Right lobe of liver (tissue), 6 donors: ENCODE measurements at regions not wholly inside any gene's neighbourhood (a gene's known extent, or its start where the extent isn't known, plus 50 kb on each side); places are given as distances from the start of the nearest gene placed in this dataset.

Experiments used
- ATAC-seq, 4 donors: fragments of 200-7000 bp; cut with Tn5 transposase; one replicate each; pipeline ENCODE4 v1.9.1; 2020; ENCODE audit warnings: mild to moderate bottlenecking in 4 of 4, moderate library complexity in 4 of 4
- DNase-seq, 3 donors: peaks; one replicate each; pipeline ENCODE4 v3.0.0-alpha.2; 2020
- H3K27ac ChIP-seq, 3 donors: fragments of 200-600 bp; one replicate each; pipeline ENCODE4 v1.8.0; 2022
- H3K27me3 ChIP-seq, 2 donors: fragments of 200-600 bp; one replicate each; pipeline ENCODE4 v1.8.0; 2022
- H3K36me3 ChIP-seq, 4 donors: fragments of 200-600 bp; sonication (generic) in 1 of 4; one replicate each; pipeline versions ENCODE4 v1.5.1 to v1.8.0; 2017 to 2022; ENCODE audit warnings: control low read depth in 1 of 4
- H3K4me1 ChIP-seq, 4 donors: fragments of 200-600 bp; sonication (generic) in 1 of 4; one replicate each; pipeline versions ENCODE4 v1.5.1 to v1.8.0; 2017 to 2022; ENCODE audit warnings: control low read depth in 1 of 4
- H3K4me3 ChIP-seq, 3 donors: fragments of 200-600 bp; one replicate each; pipeline ENCODE4 v1.8.0; 2022
- H3K9me3 ChIP-seq, 4 donors: fragments of 200-600 bp; sonication (generic) in 1 of 4; one replicate each; pipeline versions ENCODE4 v1.5.1 to v1.8.0; 2017 to 2022; ENCODE audit warnings: control low read depth in 1 of 4
- POLR2A ChIP-seq: fragments of 450-650 bp; IDR thresholded peaks from one replicate; pipeline ENCODE4 v1.6.1; 2017; ENCODE audit warnings: antibody characterized with exemption, mild to moderate bottlenecking
- WGBS: methylation state at CpG from one replicate; pipeline ENCODE4 v1.1.6; 2018; ENCODE audit warnings: low coverage, low lambda C conversion rate; ENCODE audit not compliant: insufficient coverage; ENCODE audit errors: missing lambda C conversion rate; 5-methylcytosine and 5-hydroxymethylcytosine counted together
- intact Hi-C, 2 donors: fragments of 100-400 bp; cut with DNase I; formaldehyde crosslinking; loops; one replicate each; pipeline versions ENCODE4 v1.11.2 to v1.14.1; 2022
- TF ChIP-seq, protein P1 (sequence below), 4 donors: fragments of 200-600 bp in 3 of 4; fragments of 450-650 bp in 1 of 4; IDR thresholded peaks; one replicate each; pipeline versions ENCODE4 v1.5.1 to v1.8.0; 2016 to 2022; ENCODE audit warnings: antibody characterized with exemption in 4 of 4, mild to moderate bottlenecking in 2 of 4
- donor health status: DM: no; HTN: yes; CAD: no.
- donor health status: DM: no; HTN: no; CAD: no.
- donor health status: DM: no; HTN: no; CAD: no.
- donor health status: DM: no; HTN: yes; CAD: no.
- donor health status: DM: no; HTN: yes; CAD: no.

- ATAC-seq: no peak
These were observed 101.8 kb downstream of the SCN11A start for GRCh38 chr3:38949994-38950393.

DNA sequence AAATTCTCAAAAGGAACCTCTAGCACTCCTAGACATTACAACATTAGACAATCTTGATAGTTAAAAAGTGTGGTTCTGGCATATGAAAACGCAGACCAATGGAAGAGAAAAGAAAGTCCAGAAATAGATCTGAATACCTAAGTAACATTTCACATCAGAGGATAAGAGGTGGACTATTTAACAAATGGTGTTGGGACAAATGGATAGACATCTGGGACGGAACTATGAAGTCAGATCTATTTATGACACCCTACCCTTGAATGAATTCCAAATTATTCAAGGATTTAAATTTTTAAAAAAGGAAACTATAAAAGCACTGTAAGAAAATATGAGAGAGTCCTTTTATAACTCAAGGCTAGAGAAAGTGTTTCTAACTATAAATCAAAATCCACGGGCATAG, 111.3 kb downstream of the SCN11A start:
- intact Hi-C loops: no loop called here
- TF ChIP-seq, protein P1, sequence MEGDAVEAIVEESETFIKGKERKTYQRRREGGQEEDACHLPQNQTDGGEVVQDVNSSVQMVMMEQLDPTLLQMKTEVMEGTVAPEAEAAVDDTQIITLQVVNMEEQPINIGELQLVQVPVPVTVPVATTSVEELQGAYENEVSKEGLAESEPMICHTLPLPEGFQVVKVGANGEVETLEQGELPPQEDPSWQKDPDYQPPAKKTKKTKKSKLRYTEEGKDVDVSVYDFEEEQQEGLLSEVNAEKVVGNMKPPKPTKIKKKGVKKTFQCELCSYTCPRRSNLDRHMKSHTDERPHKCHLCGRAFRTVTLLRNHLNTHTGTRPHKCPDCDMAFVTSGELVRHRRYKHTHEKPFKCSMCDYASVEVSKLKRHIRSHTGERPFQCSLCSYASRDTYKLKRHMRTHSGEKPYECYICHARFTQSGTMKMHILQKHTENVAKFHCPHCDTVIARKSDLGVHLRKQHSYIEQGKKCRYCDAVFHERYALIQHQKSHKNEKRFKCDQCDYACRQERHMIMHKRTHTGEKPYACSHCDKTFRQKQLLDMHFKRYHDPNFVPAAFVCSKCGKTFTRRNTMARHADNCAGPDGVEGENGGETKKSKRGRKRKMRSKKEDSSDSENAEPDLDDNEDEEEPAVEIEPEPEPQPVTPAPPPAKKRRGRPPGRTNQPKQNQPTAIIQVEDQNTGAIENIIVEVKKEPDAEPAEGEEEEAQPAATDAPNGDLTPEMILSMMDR (IDR thresholded peaks at IDR 0.05): no peak
- no peak for TF ChIP-seq POLR2A
- Histone ChIP-seq H3K9me3 (no peaks in the 10 kb centered on the region), H3K4me1 (no peaks in the 10 kb centered on the region), H3K27ac (no peak overlapping the region), H3K27me3 (no peaks in the 10 kb centered on the region), H3K4me3 (no peak overlapping the region), H3K36me3 (no peaks in the 10 kb centered on the region)
- no peak for ATAC-seq
- 60% methylated on average over 3 of the region's 3 CpGs for WGBS
- DNase-seq: no peak

More at GRCh38 chr3:38949994-38950393, 101.8 kb downstream of the SCN11A start:
- Histone ChIP-seq H3K27me3 (no peaks in the 10 kb centered on the region), H3K27ac (no peak overlapping the region), H3K9me3 (no peaks in the 10 kb centered on the region), H3K36me3 (no peaks in the 10 kb centered on the region), H3K4me3 (no peak overlapping the region), H3K4me1 (no peaks in the 10 kb centered on the region)
- no peak for DNase-seq
- WGBS: 61% methylated on average over 3 of the region's 9 CpGs
- intact Hi-C loops: no loop called here
- no peak for TF ChIP-seq POLR2A
- TF ChIP-seq, protein P1 (IDR thresholded peaks at IDR 0.05): no peak

- Histone ChIP-seq H3K36me3 (no peaks in the 10 kb centered on the region), H3K27ac (no peak overlapping the region), H3K27me3 (no peaks in the 10 kb centered on the region), H3K9me3 (no peaks in the 10 kb centered on the region), H3K4me3 (no peak overlapping the region), H3K4me1 (no peaks in the 10 kb centered on the region)
- ATAC-seq: no peak
- no peak for DNase-seq
- WGBS: 68% methylated on average over 6 of the region's 6 CpGs
- no peak for TF ChIP-seq POLR2A
- TF ChIP-seq, protein P1 (IDR thresholded peaks at IDR 0.05): no peak
- intact Hi-C loops: no loop called here
These were observed 109.3 kb upstream of the SCN10A start for GRCh38 chr3:38925351-38925750.

DNA sequence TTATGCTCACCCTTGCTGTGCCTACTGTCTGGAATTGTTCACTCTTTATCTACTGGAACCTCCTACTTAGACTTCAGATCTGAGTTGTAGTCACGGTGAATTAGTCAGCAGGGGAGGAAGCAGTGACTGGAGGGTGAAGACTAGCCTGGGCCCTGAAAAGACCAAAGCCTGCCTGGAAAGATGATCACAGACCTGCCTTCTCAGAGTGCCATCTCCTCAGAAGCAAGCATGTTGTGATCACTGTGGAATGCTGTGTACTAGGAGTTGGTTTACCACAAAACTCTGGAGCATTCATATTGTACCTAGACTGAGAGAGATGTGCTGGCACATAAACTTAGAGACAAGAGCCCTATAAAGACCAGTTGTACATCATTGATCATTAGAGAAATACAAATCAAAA, 100.7 kb upstream of the SCN10A start:
- no peaks in the 10 kb centered on the region for H3K9me3 ChIP-seq
- no peak for TF ChIP-seq POLR2A
- TF ChIP-seq, protein P1 (IDR thresholded peaks at IDR 0.05): no peak
- intact Hi-C loops: no loop called here
- DNase-seq: no peak
- WGBS: 67% methylated on average over 1 of the region's 1 CpG
- no peak overlapping the region for H3K27ac ChIP-seq
- no peaks in the 10 kb centered on the region for H3K36me3 ChIP-seq
- no peaks in the 10 kb centered on the region for H3K27me3 ChIP-seq
- H3K4me1 ChIP-seq: no peaks in the 10 kb centered on the region
- no peak overlapping the region for H3K4me3 ChIP-seq
- no peak for ATAC-seq

- DNase-seq (no peak), ATAC-seq (no peak)
- Histone ChIP-seq H3K27ac (no peak overlapping the region), H3K4me3 (no peak overlapping the region), H3K27me3 (no peaks in the 10 kb centered on the region), H3K36me3 (no peaks in the 10 kb centered on the region), H3K9me3 (no peaks in the 10 kb centered on the region), H3K4me1 (no peaks in the 10 kb centered on the region)
- intact Hi-C loops: no loop called here
- no peak for TF ChIP-seq POLR2A
- TF ChIP-seq, protein P1 (IDR thresholded peaks at IDR 0.05): no peak
- WGBS: 53% methylated on average over 1 of the region's 1 CpG
These were observed 91.4 kb upstream of the SCN10A start for GRCh38 chr3:38907426-38907825.
